AG04449 (cell line): ENCODE measurements at regions not wholly inside any gene's neighbourhood (a gene's known extent, or its start where the extent isn't known, plus 50 kb on each side); places are given as distances from the start of the nearest gene placed in this dataset.
"Not testable (repeated sequence)": the region's sequence is repeated elsewhere in the genome, so short reads cannot be mapped to it uniquely, and the experiment has no call there.

Source experiments
- CTCF ChIA-PET: fragments of 350-600 bp; formaldehyde crosslinking; extraction: SDS; loops from one replicate; lab custom pipeline; 2021; ENCODE audit warnings: antibody characterized with exemption; lab: Yijun Ruan, JAX
- POLR2A ChIA-PET: fragments of 400-600, 350-600 bp; formaldehyde crosslinking; extraction: SDS; loops from one replicate; lab custom pipeline; 2020; ENCODE audit warnings: antibody characterized with exemption, inconsistent platforms; lab: Yijun Ruan, JAX
- DNase-seq: peaks from one replicate; pipeline ENCODE4 v3.0.0-alpha.2; 2010; ENCODE audit warnings: low read depth, low spot score
- H3K4me3 ChIP-seq: 2 replicates; pipeline ENCODE4 v1.5.1; 2011; ENCODE audit warnings: low read depth, mild to moderate bottlenecking, control low read depth, low read length
- CTCF ChIP-seq: IDR thresholded peaks from one replicate; pipeline ENCODE4 v1.5.1; 2011; ENCODE audit warnings: mild to moderate bottlenecking, moderate library complexity, low read length, control low read depth, inconsistent platforms; ENCODE audit not compliant: insufficient read depth; ENCODE audit errors: missing control alignments

DNA sequence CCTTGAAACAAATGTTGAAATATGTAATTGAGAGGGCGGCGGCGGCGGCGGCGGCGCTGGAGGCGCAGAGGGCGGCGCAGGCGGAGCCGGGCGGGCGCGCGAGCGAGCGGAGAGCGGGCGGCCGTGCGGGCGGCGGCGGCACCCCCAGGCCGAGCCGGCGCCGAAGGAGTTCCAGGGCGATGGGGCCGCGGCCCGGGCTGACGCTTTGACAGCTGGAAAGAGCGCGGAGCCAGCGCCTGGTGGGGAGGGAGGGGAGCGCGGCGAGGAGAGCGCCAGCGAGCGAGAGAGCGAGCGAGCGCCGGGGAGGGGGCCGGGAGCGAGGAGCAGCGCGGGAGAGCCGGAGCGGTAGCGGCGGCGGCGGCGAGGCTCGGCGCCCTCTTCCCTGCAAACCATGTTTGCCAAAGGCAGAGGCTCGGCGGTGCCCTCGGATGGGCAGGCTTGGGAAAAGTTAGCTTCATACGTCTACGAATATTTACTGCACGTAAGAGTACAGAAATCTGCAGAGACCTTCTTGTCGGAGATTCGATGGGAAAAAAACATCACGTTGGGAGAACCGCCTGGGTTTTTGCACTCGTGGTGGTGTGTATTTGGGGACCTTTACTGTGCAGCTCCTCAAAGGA, 116.8 kb upstream of the CDK13 start:
- CTCF ChIA-PET: interaction anchor here (1.3 kb wide), 1 partner anchor 63 kb away, joined by 3 read pairs; no protein-coding TSS in a partner anchor
- peak; percentile 7 for TF ChIP-seq CTCF
- DNase-seq, POLR2A ChIA-PET: not testable (repeated sequence)
- H3K4me3 ChIP-seq: peak overlapping the region; percentile 45

DNA sequence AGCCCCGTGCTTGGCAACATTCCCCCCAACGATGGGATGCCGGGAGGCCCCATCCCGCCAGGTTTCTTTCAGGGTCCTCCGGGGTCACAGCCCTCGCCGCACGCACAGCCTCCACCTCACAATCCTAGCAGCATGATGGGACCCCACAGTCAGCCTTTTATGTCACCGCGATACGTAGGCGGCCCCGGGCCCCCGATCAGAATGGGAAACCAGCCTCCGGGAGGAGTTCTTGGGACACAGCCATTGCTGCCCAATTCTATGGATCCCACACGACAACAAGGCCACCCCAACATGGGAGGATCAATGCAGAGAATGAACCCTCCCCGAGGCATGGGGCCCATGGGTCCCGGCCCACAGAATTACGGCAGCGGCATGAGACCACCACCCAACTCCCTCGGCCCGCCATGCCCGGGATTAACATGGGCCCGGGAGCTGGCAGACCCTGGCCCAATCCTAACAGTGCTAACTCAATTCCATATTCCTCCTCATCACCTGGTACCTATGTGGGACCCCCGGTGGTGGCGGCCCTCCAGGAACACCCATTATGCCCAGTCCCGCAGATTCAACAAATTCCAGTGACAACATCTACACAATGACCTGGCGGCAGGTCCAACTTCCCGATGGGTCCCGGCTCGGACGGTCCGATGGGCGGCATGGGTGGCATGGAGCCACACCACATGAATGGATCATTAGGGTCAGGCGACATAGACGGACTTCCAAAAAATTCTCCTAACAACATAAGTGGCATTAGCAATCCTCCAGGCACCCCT, 116.0 kb upstream of the CDK13 start:
- POLR2A ChIA-PET, H3K4me3 ChIP-seq, CTCF ChIA-PET, DNase-seq: not testable (repeated sequence)

DNA sequence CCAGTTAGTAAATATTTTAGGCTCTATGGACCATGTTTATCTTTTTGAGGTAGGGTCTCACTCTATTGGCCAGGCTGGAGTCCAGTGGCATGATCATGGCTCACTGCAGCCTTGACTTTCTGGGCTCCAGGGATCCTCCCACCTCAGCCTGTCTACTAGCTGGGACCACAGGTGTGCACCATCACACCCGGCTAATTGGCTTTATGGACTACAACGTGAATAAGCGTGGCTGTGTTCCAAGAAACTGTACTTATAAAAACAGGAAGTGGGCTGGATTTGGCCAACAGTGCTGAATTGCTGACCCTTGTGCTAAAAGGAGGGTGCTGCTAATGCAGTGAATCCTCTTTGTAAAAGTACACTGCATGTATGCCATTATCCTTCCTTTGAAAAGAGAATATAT, 111.7 kb upstream of the CDK13 start:
- ChIA-PET POLR2A (no interaction called here), CTCF (no interaction called here)
- no peak for DNase-seq
- no peak overlapping the region for H3K4me3 ChIP-seq
- no peak for TF ChIP-seq CTCF

GRCh38 chr7:39845006-39845405, 105.0 kb upstream of the CDK13 start:
- no peak for DNase-seq
- CTCF ChIA-PET: interaction anchor here (1.8 kb wide), 1 partner anchor 51 kb away, joined by 6 read pairs; no protein-coding TSS in a partner anchor
- POLR2A ChIA-PET: no interaction called here
- H3K4me3 ChIP-seq: no peak overlapping the region
- no peak for TF ChIP-seq CTCF

GRCh38 chr7:39847227-39847626, 102.8 kb upstream of the CDK13 start:
- H3K4me3 ChIP-seq: no peak overlapping the region
- ChIA-PET CTCF (no interaction called here), POLR2A (no interaction called here)
- TF ChIP-seq CTCF: no peak
- no peak for DNase-seq

DNA sequence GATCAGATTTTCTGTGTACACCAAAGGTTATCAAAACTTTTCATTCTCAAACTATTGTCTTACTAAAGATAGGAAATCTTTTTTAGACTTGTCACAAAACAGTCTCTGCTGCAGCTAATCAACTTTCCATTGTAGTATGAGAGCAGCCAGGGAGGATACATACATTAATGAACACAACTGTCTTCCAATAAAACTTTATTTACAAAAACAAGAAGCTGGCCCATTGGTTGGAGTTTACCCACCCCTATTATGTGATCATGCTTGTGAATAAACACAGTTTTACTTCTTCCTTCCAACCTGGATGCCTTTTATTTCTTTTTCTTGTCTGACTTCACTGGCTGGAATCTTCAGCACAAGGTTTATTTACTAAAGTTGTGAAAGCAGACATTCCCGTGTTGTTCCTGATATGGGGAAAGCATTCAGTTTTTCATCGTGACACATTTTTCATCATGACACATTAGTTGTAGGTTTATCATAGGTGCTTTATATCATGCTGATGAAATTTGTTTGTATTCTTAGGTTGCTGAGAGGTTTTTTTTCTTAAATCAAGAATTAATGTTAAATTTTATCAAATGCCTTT, 98.5 kb upstream of the CDK13 start:
- DNase-seq: no peak
- TF ChIP-seq CTCF: no peak
- CTCF ChIA-PET: no interaction called here
- POLR2A ChIA-PET: no interaction called here
- no peak overlapping the region for H3K4me3 ChIP-seq

DNA sequence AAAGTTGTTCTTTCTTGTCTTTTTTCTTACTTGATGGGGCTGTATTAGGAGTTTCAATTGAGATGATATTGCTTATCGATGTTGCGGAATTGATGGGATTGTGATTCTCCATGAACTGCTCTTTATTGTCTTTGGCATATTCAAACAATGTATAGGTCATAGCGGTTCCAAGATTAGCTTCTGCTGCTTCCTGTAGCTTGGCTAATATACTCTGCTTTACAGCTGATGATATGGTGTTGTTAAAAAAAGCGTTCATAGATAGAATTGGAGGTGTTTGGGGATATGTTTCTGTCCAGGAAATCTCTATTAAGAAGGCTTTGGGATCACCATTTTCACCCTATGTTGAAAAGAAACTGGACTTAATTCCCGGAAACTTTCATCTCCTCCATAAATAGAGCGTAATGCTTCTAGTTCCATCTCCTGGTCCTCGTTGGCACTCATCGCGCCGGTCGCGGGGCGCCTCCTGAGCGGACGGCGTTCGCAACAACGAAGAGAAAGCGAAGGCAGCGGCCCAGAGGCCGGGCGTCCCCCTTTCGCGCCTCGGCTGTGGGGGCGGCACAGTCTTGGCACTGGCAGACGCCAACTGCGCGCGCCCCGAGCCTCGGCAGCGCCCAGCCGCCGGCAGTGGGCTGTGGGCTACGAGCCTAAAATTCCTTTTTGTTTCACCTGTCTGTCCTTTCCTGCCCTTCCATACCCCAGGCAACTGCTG, 95.3 kb upstream of the CDK13 start:
- H3K4me3 ChIP-seq, CTCF ChIA-PET, POLR2A ChIA-PET, DNase-seq: not testable (repeated sequence)
